GM12878 (cell line): ENCODE measurements at regions not wholly inside any gene's neighbourhood (a gene's known extent, or its start where the extent isn't known, plus 50 kb on each side); places are given as distances from the start of the nearest gene placed in this dataset.

ENCODE experiments used
- ATAC-seq: fragments of 200-7000 bp; cut with Tn5 transposase; 3 replicates; pipeline ENCODE4 v1.9.1; 2020; ENCODE audit warnings: mild to moderate bottlenecking, moderate library complexity
- BruUV-seq: library from RNA; stranded (reverse); fragments of 400-500 nt; replicated peaks from 2 replicates; lab custom pipeline; 2021; lab: Mats Ljungman, UMichigan
- CTCF ChIA-PET: fragments of 300-600 bp; sonication (Branson Sonifier 250); formaldehyde crosslinking; extraction: SDS; loops from one replicate; lab custom pipeline; 2021; ENCODE audit warnings: inconsistent platforms; lab: Yijun Ruan, JAX
- POLR2A ChIA-PET: fragments of 350-600 bp; formaldehyde crosslinking; extraction: SDS; loops from one replicate; lab custom pipeline; 2021; ENCODE audit warnings: inconsistent platforms; lab: Charles Lee
- RAD21 ChIA-PET: fragments of 300-600 bp; sonication (Branson Sonifier 250); formaldehyde crosslinking; loops from one replicate; lab custom pipeline; 2023; ENCODE audit warnings: antibody characterized with exemption; ENCODE audit not compliant: unreplicated experiment; lab: Charles Lee
- SMC1A ChIA-PET: fragments of 300-600 bp; sonication (Branson Sonifier 250); formaldehyde crosslinking; loops from one replicate; lab custom pipeline; 2023; ENCODE audit not compliant: unreplicated experiment, uncharacterized antibody; lab: Charles Lee
- DNase-seq: peaks from one replicate; pipeline ENCODE4 v3.0.0-alpha.2; 2011; ENCODE audit warnings: low read depth, low spot score
- FAIRE-seq: peaks from 3 replicates; lab custom pipeline; 2011; peaks lifted over from hg19 to GRCh38; lab: Jason Lieb, UNC
- H2AFZ ChIP-seq: 2 replicates; pipeline ENCODE4 v1.6.0; 2011; ENCODE audit warnings: low read depth, low read length, control low read depth; ENCODE audit not compliant: control insufficient read depth
- H3K27ac ChIP-seq: 2 replicates; pipeline ENCODE4 v1.5.1; 2011; ENCODE audit warnings: control low read depth; ENCODE audit not compliant: control insufficient read depth, insufficient read depth
- H3K27me3 ChIP-seq, 2 experiments: replicated peaks in 1 of 2; 2 replicates each; pipeline versions ENCODE4 v1.6.0 to v1.6.1; 2011; ENCODE audit warnings: low read length in 1 of 2; ENCODE audit not compliant: control insufficient read depth in 2 of 2, insufficient read depth in 2 of 2
- H3K36me3 ChIP-seq, 2 experiments: 2 replicates each; pipeline ENCODE4 v1.5.1; 2011; ENCODE audit warnings: low read length in 1 of 2; ENCODE audit not compliant: control insufficient read depth in 2 of 2, insufficient read depth in 2 of 2
- H3K4me1 ChIP-seq: 2 replicates; pipeline ENCODE4 v1.6.1; 2011; ENCODE audit warnings: mild to moderate bottlenecking, low read length, moderate library complexity, mixed read lengths; ENCODE audit not compliant: control insufficient read depth, insufficient read depth
- H3K4me2 ChIP-seq: 2 replicates; pipeline ENCODE4 v1.6.0; 2011; ENCODE audit warnings: control low read depth; ENCODE audit not compliant: control insufficient read depth, insufficient read depth
- H3K4me3 ChIP-seq: fragments of 200-600 bp; sonication (generic); 2 replicates; pipeline ENCODE4 v1.5.1; 2016
- H3K79me2 ChIP-seq: 2 replicates; pipeline ENCODE4 v1.6.0; 2011; ENCODE audit warnings: low read length; ENCODE audit not compliant: control insufficient read depth, insufficient read depth
- H3K9ac ChIP-seq: 2 replicates; pipeline ENCODE4 v1.8.0; 2011; ENCODE audit warnings: low read length, control low read depth, mixed read lengths; ENCODE audit not compliant: control insufficient read depth, insufficient read depth
- H3K9me3 ChIP-seq: replicated peaks from 3 replicates; pipeline ENCODE4 v1.5.1; 2011; ENCODE audit warnings: mild to moderate bottlenecking, low read length; ENCODE audit not compliant: control insufficient read depth, insufficient read depth
- H4K20me1 ChIP-seq: 2 replicates; pipeline ENCODE4 v1.6.0; 2011; ENCODE audit not compliant: control insufficient read depth, insufficient read depth
- E2F4 ChIP-seq: IDR thresholded peaks from 2 replicates; pipeline ENCODE4 v1.6.1; 2012; ENCODE audit warnings: low read depth, low read length, improper control_type of control experiment
- EGR1 ChIP-seq, 2 experiments: IDR thresholded peaks; 1 replicate in 1 of 2; 2 replicates in 1 of 2; pipeline ENCODE4 v1.6.1; 2011 to 2012; ENCODE audit warnings: low read depth in 2 of 2, low read length in 2 of 2, borderline replicate concordance in 1 of 2, mild to moderate bottlenecking in 1 of 2, moderate library complexity in 1 of 2
- HDGF ChIP-seq: fragments of 450-650 bp; IDR thresholded peaks from 2 replicates; pipeline ENCODE4 v1.6.1; 2016; ENCODE audit warnings: antibody characterized with exemption
- IRF4 ChIP-seq: IDR thresholded peaks from 2 replicates; pipeline ENCODE4 v1.6.1; 2011; ENCODE audit warnings: low read depth, low read length
- KDM1A ChIP-seq: fragments of 200-600 bp; sonication (generic); IDR thresholded peaks from 2 replicates; pipeline ENCODE4 v1.6.1; 2016; ENCODE audit warnings: borderline replicate concordance
- MYC ChIP-seq: IDR thresholded peaks from 2 replicates; pipeline ENCODE4 v1.6.1; 2011; ENCODE audit warnings: mild to moderate bottlenecking, low read length, moderate library complexity, inconsistent platforms; ENCODE audit not compliant: insufficient read depth, insufficient replicate concordance, insufficient read length, severe bottlenecking
- NFYB ChIP-seq: IDR thresholded peaks from 2 replicates; pipeline ENCODE4 v1.6.1; 2011; ENCODE audit warnings: low read depth, mild to moderate bottlenecking, low read length, improper control_type of control experiment, moderate library complexity; ENCODE audit not compliant: insufficient read depth
- POLR2AphosphoS2 ChIP-seq: IDR thresholded peaks from 2 replicates; pipeline ENCODE4 v1.6.1; 2011; ENCODE audit warnings: low read depth, mild to moderate bottlenecking, low read length, improper control_type of control experiment, moderate library complexity
- RBBP5 ChIP-seq: fragments of 200-600 bp; sonication (generic); conservative IDR thresholded peaks from 2 replicates; pipeline ENCODE4 v1.6.1; 2016
- SRF ChIP-seq, 2 experiments: IDR thresholded peaks; 2 replicates each; pipeline ENCODE4 v1.6.1; 2011; ENCODE audit warnings: low read depth in 2 of 2, low read length in 2 of 2, mild to moderate bottlenecking in 1 of 2, moderate library complexity in 1 of 2
- STAT3 ChIP-seq: IDR thresholded peaks from 2 replicates; pipeline ENCODE4 v1.6.1; 2011; ENCODE audit warnings: low read depth, low read length, improper control_type of control experiment
- SUZ12 ChIP-seq: fragments of 200-600 bp; sonication (generic); IDR thresholded peaks from one replicate; pipeline ENCODE4 v1.6.1; 2018; ENCODE audit warnings: antibody characterized with exemption, mild to moderate bottlenecking; ENCODE audit not compliant: unreplicated experiment
- ZBTB33 ChIP-seq: fragments of 450-650 bp; IDR thresholded peaks from 2 replicates; pipeline ENCODE4 v1.6.1; 2017; ENCODE audit warnings: mild to moderate bottlenecking
- ZNF687 ChIP-seq: fragments of 450-650 bp; IDR thresholded peaks from 2 replicates; pipeline ENCODE4 v1.6.1; 2017; ENCODE audit warnings: mild to moderate bottlenecking, moderate library complexity
- ZSCAN29 ChIP-seq: fragments of 450-650 bp; IDR thresholded peaks from 2 replicates; pipeline ENCODE4 v1.6.1; 2017; ENCODE audit warnings: mild to moderate bottlenecking, moderate library complexity
- WGBS: methylation state at CpG from one replicate; pipeline ENCODE4 v1.1.6; 2016; ENCODE audit warnings: low lambda C conversion rate; ENCODE audit not compliant: insufficient replicate concordance, insufficient coverage; ENCODE audit errors: missing lambda C conversion rate; 5-methylcytosine and 5-hydroxymethylcytosine counted together
- in situ Hi-C: fragments of 300-500 bp; cut with MboI; formaldehyde crosslinking; loops from 9 replicates; pipeline ENCODE4 v1.14.3; 2018; ENCODE audit warnings: mixed read lengths
- intact Hi-C: fragments of 100-400 bp; cut with micrococcal nuclease; formaldehyde crosslinking; loops from one replicate; pipeline ENCODE4 v1.14.2; 2022; ENCODE audit not compliant: unreplicated experiment

GRCh38 chr5:2441495-2442180 lies 309.8 kb downstream of the IRX2 start (continued):
- TF ChIP-seq E2F4 = no peak
- TF ChIP-seq RBBP5 = no peak
- no peak for TF ChIP-seq ZSCAN29
- TF ChIP-seq, all 136 proteins: peak for 0

GRCh38 chr5:2439608-2440007 lies 311.9 kb downstream of the IRX2 start:
- WGBS = 0% methylated on average over 3 of the region's 3 CpGs
- Histone ChIP-seq H3K79me2 (no peaks in the 10 kb centered on the region), H3K4me3 (no peak overlapping the region), H3K27me3 (no peaks in the 10 kb centered on the region), H2AFZ (no peak overlapping the region), H3K9me3 (no peaks in the 10 kb centered on the region; the same call in 2 of the 3 replicates), H4K20me1 (no peaks in the 10 kb centered on the region), H3K4me1 (no peaks in the 10 kb centered on the region), H3K36me3 (no peaks in the 10 kb centered on the region), H3K4me2 (no peak overlapping the region), H3K9ac (no peak overlapping the region), H3K27ac (no peak overlapping the region)
- POLR2A ChIA-PET = no interaction called here
- BruUV-seq = no TSS peak
- ATAC-seq (no peak), FAIRE-seq (no peak), DNase-seq (no peak)
- RAD21 ChIA-PET = no interaction called here
- SMC1A ChIA-PET = no interaction called here
- intact Hi-C loops (no loop called here), in situ Hi-C loops (no loop called here)
- CTCF ChIA-PET = no interaction called here
- TF ChIP-seq ZBTB33 (no peak), KDM1A (no peak), EGR1 (IDR thresholded peaks at IDR 0.05; ENCODE audit: borderline replicate concordance in 1 of 2, low read depth in 2 of 2, low read length in 2 of 2) (no peak), NFYB (no peak), POLR2AphosphoS2 (no peak), MYC (no peak), IRF4 (no peak), ZNF687 (no peak), HDGF (no peak), SRF (IDR thresholded peaks at IDR 0.05; ENCODE audit: low read depth in 2 of 2, low read length in 2 of 2) (no peak), SUZ12 (no peak), STAT3 (no peak)
